ENCODE measurements at regions not wholly inside any gene's neighbourhood (a gene's known extent, or its start where the extent isn't known, plus 50 kb on each side); places are given as distances from the start of the nearest gene placed in this dataset.

GRCh38 chr2:162915858-162916257, 77.3 kb upstream of the KCNH7 start:
- H3K4me3 ChIP-seq (ENCODE audit: control insufficient read depth, low read depth, low read length), result no peak overlapping the region
- no peak for TF ChIP-seq CTCF (IDR thresholded peaks at IDR 0.05; ENCODE audit: control insufficient read depth, insufficient read depth, low read depth, low read length, missing control alignments)
- no peak for DNase-seq (ENCODE audit: low read depth)

- no peak for TF ChIP-seq CTCF (IDR thresholded peaks at IDR 0.05; ENCODE audit: control insufficient read depth, insufficient read depth, low read depth, low read length, missing control alignments)
- DNase-seq (ENCODE audit: low read depth), result no peak
- H3K4me3 ChIP-seq (ENCODE audit: control insufficient read depth, low read depth, low read length), result no peak overlapping the region
Measured at GRCh38 chr2:162914161-162914560, 75.6 kb upstream of the KCNH7 start.

DNA sequence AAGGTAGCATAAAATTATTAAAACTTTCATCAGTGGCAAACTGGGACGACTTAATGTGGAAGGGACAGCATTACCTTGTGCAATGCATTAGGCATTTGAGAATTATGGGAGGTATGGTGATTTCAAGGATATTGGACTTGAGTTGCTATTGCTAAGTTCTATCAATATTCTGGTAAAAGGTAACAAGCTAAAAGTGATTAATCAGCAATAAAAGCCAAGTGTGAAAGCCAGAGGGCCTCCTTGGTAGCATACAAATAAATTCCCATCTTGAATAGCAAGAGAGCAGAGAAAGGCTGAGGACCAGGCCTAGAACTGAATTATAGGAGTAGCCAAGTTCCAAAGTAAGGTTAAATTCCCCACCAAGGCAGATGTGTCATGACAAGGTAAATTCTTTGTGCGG, 74.2 kb upstream of the KCNH7 start:
- no peak overlapping the region for H3K4me3 ChIP-seq (ENCODE audit: control insufficient read depth, low read depth, low read length)
- TF ChIP-seq CTCF (IDR thresholded peaks at IDR 0.05; ENCODE audit: control insufficient read depth, insufficient read depth, low read depth, low read length, missing control alignments), result no peak
- no peak for DNase-seq (ENCODE audit: low read depth)

DNA sequence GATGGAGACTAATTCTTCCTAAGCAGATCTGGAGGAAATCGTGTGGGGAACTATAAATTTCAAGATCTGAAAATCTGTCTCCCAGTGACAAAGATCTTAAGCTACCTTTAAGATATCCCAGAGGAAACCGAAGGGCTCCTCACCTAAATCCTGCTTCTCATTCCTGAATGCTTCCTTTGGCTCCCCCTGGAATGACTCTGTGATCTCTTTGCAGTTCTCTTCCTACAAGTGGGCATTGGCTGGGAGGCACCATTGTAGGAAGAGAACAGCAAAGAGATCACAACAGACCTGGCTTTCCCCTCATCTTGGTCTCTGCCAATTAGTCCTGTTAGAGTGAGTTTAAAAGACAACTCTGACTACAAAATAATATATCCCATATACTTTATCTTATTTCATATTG, 70.0 kb upstream of the KCNH7 start:
- H3K4me3 ChIP-seq (ENCODE audit: control insufficient read depth, low read depth, low read length), result no peak overlapping the region
- TF ChIP-seq CTCF (IDR thresholded peaks at IDR 0.05; ENCODE audit: control insufficient read depth, insufficient read depth, low read depth, low read length, missing control alignments), result no peak
- DNase-seq (ENCODE audit: low read depth), result no peak

GRCh38 chr2:162890690-162891311, 52.2 kb upstream of the KCNH7 start:
- TF ChIP-seq CTCF (IDR thresholded peaks at IDR 0.05; ENCODE audit: control insufficient read depth, insufficient read depth, low read depth, low read length, missing control alignments), result peak; percentile 70
- peak; percentile 13 for DNase-seq (ENCODE audit: low read depth)
- H3K4me3 ChIP-seq (ENCODE audit: control insufficient read depth, low read depth, low read length), result no peak overlapping the region

- DNase-seq (ENCODE audit: low read depth), result no peak
- no peak for TF ChIP-seq CTCF (IDR thresholded peaks at IDR 0.05; ENCODE audit: control insufficient read depth, insufficient read depth, low read depth, low read length, missing control alignments)
- no peak overlapping the region for H3K4me3 ChIP-seq (ENCODE audit: control insufficient read depth, low read depth, low read length)
Measured at GRCh38 chr2:162888652-162889051, 50.1 kb upstream of the KCNH7 start.

Measured in AG09309 (cell line).